ENCODE measurements at regions not wholly inside any gene's neighbourhood (a gene's known extent, or its start where the extent isn't known, plus 50 kb on each side); places are given as distances from the start of the nearest gene placed in this dataset.

DNA sequence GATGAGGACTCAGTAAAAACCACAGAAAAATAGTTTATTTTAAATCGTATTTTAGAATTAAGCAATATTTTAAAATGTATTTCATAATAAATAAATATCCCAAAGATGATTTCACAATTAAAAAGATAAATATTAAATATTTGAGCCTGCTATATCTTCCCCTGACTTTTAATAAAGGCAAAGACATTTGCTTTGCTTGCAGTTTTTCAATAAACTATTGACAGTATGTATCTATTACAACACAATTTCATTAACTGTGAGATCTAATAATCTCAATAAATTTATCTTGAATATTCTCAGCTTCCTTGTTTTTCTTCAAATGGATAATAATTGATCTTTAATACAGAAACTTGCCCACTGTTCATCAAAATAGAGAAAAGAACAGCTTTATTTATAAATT, 186.2 kb upstream of the TARS1 start:
- DNase-seq (ENCODE audit: low spot score) = no peak

GRCh38 chr5:33257807-33258429, 182.8 kb upstream of the TARS1 start:
- no peak for DNase-seq (ENCODE audit: low spot score)

- DNase-seq (ENCODE audit: low spot score) = no peak
Measured at GRCh38 chr5:33258553-33258952, 182.2 kb upstream of the TARS1 start.

DNA sequence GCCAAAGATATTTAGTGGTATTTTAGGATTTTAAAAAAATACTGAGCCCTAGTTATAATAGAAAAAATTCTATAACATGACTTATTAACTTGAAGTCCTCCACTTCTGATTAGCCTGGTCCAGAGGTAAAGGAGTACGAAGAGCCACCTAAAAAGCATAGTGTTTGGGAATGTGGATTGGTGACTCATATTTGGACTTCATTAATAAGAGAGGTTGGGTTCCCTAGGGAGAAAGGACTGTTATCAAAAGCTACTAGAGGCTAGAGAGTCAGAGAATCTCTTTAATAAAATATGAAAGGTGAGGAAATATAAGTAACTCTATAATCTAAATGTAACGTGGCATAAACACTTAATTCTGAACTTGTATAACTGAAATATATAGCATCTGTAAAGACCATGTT, 180.7 kb upstream of the TARS1 start:
- DNase-seq (ENCODE audit: low spot score) = no peak

DNA sequence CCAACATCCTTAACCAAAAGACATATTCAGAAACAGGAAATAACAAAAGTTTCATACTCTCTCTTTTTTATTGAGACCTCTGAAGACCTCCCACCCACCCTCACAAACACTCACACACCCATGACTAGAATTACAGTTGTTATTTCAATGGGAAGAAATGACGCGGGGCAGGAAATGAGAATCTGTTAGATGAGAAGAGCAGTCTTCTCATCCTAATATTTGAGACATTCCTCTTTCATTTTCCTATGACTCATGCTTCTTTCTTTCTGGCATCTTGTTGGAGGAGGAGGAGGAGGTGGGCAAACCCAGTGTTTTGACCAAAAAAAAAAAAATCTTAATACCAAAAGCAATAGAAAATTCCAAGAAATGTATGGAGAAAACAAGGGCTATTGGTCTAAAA, 179.5 kb upstream of the TARS1 start:
- DNase-seq (ENCODE audit: low spot score) = no peak

- no peak for DNase-seq (ENCODE audit: low spot score)
Measured at GRCh38 chr5:33261747-33262146, 179.0 kb upstream of the TARS1 start.

- no peak for DNase-seq (ENCODE audit: low spot score)
Measured at GRCh38 chr5:33267801-33268200, 173.0 kb upstream of the TARS1 start.

- no peak for DNase-seq (ENCODE audit: low spot score)
Measured at GRCh38 chr5:33268374-33268773, 172.4 kb upstream of the TARS1 start.

GRCh38 chr5:33270671-33271070, 170.1 kb upstream of the TARS1 start:
- no peak for DNase-seq (ENCODE audit: low spot score)

DNA sequence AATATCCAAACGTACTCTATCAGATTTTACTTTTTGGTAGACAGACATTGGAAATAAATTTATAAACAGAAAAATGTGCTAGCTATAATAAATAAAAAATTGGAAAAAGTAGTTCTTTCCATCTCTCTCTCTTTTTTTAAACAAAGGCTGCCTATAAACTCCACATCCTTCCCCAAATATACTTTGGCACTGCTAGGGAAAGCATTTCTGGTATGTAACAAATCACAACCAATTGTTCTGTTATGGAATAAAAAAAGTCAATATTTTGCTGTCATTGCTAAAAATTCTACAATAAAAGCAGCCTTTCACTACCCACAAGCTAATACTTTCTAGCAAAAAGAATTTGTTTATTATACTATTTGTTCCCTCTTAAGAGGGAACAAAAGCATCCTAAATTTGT, 169.2 kb upstream of the TARS1 start:
- DNase-seq (ENCODE audit: low spot score) = no peak

- no peak for DNase-seq (ENCODE audit: low spot score)
Measured at GRCh38 chr5:33272288-33272687, 168.5 kb upstream of the TARS1 start.

- DNase-seq (ENCODE audit: low spot score) = no peak
Measured at GRCh38 chr5:33273985-33274384, 166.8 kb upstream of the TARS1 start.

DNA sequence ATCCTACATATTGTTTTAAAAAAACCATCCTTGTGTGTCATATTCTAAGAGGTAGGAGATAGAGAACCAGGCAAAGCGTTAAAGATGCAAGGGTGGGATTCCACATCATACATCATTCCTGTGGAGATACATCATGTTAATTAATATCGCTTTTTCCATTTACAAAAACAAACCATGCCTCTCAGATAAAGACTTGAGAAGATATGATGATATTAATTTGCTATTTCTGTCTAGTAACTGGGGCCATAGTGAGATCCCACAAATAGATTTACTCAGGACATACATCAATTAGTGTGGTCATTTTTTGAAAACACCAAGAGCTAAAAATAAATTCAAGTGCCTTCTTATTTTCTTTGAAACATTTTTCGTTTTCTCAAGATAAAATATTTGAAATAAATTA, 165.4 kb upstream of the TARS1 start:
- no peak for DNase-seq (ENCODE audit: low spot score)

- no peak for DNase-seq (ENCODE audit: low spot score)
Measured at GRCh38 chr5:33275921-33276627, 164.7 kb upstream of the TARS1 start.

GRCh38 chr5:33276628-33276950, 164.2 kb upstream of the TARS1 start:
- DNase-seq (ENCODE audit: low spot score) = no peak

GRCh38 chr5:33277061-33277650, 163.6 kb upstream of the TARS1 start:
- no peak for DNase-seq (ENCODE audit: low spot score)

DNA sequence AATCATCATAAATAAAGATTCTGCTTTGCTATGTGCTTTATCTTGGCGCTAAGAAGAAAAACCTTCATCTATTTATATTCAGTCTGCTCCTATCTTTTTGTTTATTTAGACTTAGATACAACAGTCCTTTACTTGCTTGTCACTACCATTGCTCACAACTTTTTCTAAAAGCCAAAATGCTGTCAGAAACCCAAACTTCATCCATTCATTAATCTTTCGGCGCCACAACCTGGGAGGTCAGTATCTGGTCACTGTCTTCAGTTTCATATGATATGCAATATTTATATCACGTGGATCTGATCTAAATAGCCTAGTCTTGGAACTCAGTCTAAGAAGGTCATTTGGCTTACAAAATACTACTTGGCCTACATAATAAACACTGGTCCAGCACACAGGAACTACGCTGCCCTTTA, 159.3 kb upstream of the TARS1 start:
- no peak for DNase-seq (ENCODE audit: low spot score)

DNA sequence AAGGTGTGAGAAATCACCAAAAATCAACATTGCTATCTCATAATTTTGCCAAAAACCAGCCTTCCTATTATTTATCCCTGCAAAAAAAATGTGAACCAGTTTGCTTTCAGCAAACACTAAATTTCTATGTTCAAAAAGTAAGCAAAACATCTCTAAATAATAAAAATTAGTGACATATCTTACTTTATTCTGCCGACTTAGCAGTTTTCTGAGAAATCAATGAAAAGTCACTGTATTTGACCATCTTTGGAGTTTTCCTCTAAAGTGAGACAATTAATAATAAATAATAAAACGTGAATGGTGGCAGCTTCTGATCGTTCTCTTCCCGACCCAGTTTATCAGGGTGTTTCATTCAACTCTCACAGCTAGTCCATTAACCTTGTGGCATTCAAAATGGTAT, 158.6 kb upstream of the TARS1 start:
- DNase-seq (ENCODE audit: low spot score) = no peak

DNA sequence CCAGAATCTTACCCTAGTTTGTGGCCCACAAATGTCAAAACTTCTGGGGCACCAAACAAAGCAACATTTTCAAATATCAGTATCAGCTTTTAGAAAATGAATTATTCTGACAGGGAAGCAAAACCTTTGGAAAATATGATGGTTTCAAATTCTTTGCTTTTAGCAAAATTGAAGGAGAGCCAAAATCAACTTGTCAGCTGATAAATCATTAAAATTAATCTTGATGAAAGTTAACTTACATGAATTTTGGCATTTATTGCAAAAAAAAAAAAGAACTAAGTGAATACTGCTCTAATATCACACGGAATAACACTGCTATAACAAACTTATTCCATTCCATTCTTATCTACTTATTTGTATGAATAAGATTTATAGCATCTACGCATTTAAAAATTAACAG, 158.1 kb upstream of the TARS1 start:
- DNase-seq (ENCODE audit: low spot score) = no peak

DNA sequence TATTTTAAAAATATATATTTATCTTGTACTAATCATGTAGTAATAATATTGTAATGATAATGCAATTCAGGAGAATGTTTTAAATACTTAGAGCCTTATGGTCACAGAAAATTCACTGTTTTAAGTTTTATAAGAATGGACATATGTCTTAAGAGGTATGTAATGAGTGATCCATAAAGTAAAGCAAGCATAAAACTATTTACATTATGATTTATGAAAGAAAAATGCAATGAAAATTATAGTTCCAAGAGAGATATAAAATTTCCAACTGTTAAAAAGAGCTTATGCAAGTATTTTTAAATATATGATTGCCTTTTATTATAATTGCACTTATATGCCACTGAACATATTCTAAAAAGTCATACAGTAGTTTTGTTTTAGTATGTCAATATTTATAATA, 157.5 kb upstream of the TARS1 start:
- no peak for DNase-seq (ENCODE audit: low spot score)

- DNase-seq (ENCODE audit: low spot score) = no peak
Measured at GRCh38 chr5:33284681-33285080, 156.1 kb upstream of the TARS1 start.

DNA sequence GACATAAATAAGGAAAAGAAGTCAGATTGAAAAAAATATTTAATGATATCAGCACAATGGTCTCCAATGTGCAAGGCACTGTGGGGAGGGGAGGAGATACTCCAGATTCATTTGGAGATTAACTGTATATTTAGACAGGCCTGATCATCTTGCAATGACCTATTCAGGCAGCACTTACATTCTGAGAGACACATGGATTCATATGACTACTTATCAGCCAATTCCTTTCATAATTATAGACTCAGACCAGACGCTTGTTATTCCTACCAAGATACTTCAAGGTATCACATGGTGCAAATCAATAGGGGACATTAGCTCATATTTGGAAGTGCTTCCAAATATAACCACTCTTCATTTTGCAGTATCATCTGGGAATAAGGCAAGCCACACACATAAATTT, 153.5 kb upstream of the TARS1 start:
- DNase-seq (ENCODE audit: low spot score) = no peak

- DNase-seq (ENCODE audit: low spot score) = no peak
Measured at GRCh38 chr5:33291216-33292000, 149.4 kb upstream of the TARS1 start.

All from globus pallidus (tissue), 1 donor.